OCI-LY1 (cell line): ENCODE measurements at regions not wholly inside any gene's neighbourhood (a gene's known extent, or its start where the extent isn't known, plus 50 kb on each side); places are given as distances from the start of the nearest gene placed in this dataset.
"Not testable (repeated sequence)": the region's sequence is repeated elsewhere in the genome, so short reads cannot be mapped to it uniquely, and the experiment has no call there.

Experiments
- CTCF ChIP-seq: fragments of 200-600 bp; sonication (generic), shearing (Covaris generic); IDR thresholded peaks from 2 replicates; pipeline ENCODE4 v1.5.1; 2017; ENCODE audit warnings: mild to moderate bottlenecking, antibody characterized with exemption, low read length, moderate library complexity, mixed read lengths
- EZH2 ChIP-seq: fragments of 200-600 bp; sonication (generic), shearing (Covaris generic); IDR thresholded peaks from 2 replicates; pipeline ENCODE4 v1.8.0; 2017; ENCODE audit warnings: borderline replicate concordance, mixed run types, mild to moderate bottlenecking, antibody characterized with exemption, low read length, moderate library complexity, mixed read lengths

- TF ChIP-seq CTCF, EZH2: not testable (repeated sequence)
These were observed 145.1 kb upstream of the FREM1 start for GRCh38 chr9:15055284-15055683.
